ENCODE measurements at regions not wholly inside any gene's neighbourhood (a gene's known extent, or its start where the extent isn't known, plus 50 kb on each side); places are given as distances from the start of the nearest gene placed in this dataset.
A peak's percentile ranks its signal among the peaks of the same experiment; 100 is the strongest.
"Not testable (repeated sequence)": the region's sequence is repeated elsewhere in the genome, so short reads cannot be mapped to it uniquely, and the experiment has no call there.

DNA sequence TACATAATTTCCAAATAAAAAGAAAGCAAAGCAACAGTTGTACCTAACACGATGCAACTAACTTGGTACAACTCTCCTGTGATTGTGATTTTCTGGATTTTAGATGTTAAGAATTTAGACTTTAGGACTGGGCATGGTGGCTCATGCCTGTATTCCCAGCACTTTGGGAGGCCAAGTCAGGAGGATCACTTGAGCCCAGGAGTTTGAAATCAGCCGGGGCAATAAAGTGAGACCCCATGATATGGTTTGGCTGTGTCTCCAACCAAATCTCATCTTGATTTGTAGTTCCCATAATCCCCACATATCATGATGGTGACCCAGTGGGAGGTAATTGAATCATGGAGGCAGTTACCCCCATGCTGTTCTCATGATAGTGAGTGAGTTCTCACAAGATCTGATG lies 5285.6 kb upstream of the TPTE start:
- DNase-seq; H3K4me1 ChIP-seq; H3K27me3 ChIP-seq (replicated peaks in 1 of 7); intact Hi-C loops (cut with DNase I; ENCODE audit: low total_unique reads); H3K27ac ChIP-seq; H3K4me3 ChIP-seq; H3K36me3 ChIP-seq: not testable (repeated sequence)
- WGBS, 5 donors = 48 to 70% (median 54%) methylated on average over 2 of the region's 2 CpGs
- H3K9me3 ChIP-seq = peaks cover 4 to 77% (median 61%) of the 10 kb centered on the region in 8 donors

DNA sequence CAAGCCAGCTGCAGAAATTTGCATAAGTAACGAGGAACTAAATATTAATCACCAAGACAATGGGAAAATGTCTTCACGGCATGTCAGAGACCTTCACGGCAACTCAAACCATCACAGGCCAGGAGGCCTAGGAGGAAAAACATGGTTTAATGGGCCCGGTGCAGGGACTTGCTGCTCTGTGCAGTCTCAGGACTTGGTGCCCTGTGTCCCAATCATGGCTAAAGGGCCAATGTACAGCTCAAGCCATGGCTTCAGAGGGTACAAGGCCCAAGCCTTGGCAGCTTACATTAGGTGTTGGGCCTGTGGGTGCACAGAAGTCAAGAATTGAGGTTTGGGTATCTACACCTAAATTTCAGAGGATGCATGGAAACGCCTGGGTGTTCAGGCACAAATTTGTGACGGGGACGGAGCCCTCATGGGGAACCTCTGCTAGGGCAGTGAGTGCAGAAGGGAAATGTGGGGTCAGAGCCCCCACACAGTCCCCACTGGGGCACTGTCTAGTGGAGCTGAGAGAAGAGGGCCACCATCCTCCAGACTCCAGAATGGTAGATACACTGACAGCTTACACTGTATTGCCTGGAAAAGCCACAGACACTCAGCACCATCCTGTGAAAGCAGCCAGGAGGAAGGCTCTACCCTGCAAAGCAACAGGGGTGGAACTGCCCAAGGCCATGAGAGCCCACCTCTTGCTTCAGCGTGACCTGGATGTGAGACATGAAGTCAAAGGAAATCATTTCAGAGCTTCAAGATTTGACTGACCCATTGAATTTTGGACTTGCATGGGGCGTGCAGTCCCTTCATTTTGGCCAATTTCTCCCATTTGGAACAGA lies 5284.3 kb upstream of the TPTE start:
- peaks cover 4 to 73% (median 57%) of the 10 kb centered on the region in 8 donors for H3K9me3 ChIP-seq
- WGBS, 5 donors = 57 to 70% (median 65%) methylated on average over 9 of the region's 9 CpGs
- intact Hi-C loops (cut with DNase I; ENCODE audit: low total_unique reads) = not testable (repeated sequence)

DNA sequence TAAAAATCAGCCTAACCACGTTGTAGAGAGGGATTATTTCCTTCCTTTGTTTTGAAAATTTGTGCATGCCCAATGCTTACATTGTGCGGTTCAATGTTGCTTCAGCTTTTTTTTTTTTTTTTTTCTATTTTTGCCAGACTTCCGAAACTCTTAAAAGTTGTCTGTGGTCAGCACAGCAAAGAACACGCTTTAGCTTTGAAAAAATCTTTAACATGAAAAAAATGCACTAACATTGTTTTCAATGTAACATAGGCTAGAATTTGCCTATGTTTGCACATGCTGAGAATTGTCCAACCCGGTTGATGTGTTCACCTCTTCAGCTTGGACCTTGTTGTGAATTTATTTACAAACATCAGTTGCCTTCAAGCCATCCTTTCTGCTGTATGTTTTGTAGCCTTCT lies 5280.9 kb upstream of the TPTE start:
- H3K4me3 ChIP-seq; H3K36me3 ChIP-seq; H3K27ac ChIP-seq; H3K27me3 ChIP-seq (replicated peaks in 1 of 7); intact Hi-C loops (cut with DNase I; ENCODE audit: low total_unique reads); H3K4me1 ChIP-seq; DNase-seq: not testable (repeated sequence)
- peaks cover 0 to 77% (median 44%) of the 10 kb centered on the region in 8 donors for H3K9me3 ChIP-seq
- 40 to 59% (median 47%) methylated on average over 5 of the region's 5 CpGs for WGBS, 5 donors

More for the DNA sequence above, 5284.3 kb upstream of the TPTE start:
- not testable (repeated sequence) for H3K36me3 ChIP-seq; H3K4me1 ChIP-seq; H3K4me3 ChIP-seq; H3K27me3 ChIP-seq (replicated peaks in 1 of 7); H3K27ac ChIP-seq
- DNase-seq = peak; percentile 70

- DNase-seq; H3K4me3 ChIP-seq; H3K27me3 ChIP-seq (replicated peaks in 1 of 7); H3K36me3 ChIP-seq; H3K4me1 ChIP-seq; intact Hi-C loops (cut with DNase I; ENCODE audit: low total_unique reads); H3K27ac ChIP-seq: not testable (repeated sequence)
- 51 to 66% (median 55%) methylated on average over 5 of the region's 5 CpGs for WGBS, 5 donors
- H3K9me3 ChIP-seq = peaks cover 0 to 72% (median 43%) of the 10 kb centered on the region in 8 donors
Measured at GRCh38 chr21:5242732-5243131, 5278.7 kb upstream of the TPTE start.

GRCh38 chr21:5243257-5243656 lies 5278.1 kb upstream of the TPTE start:
- intact Hi-C loops (cut with DNase I; ENCODE audit: low total_unique reads); H3K4me3 ChIP-seq; H3K27ac ChIP-seq; H3K27me3 ChIP-seq (replicated peaks in 1 of 7); H3K36me3 ChIP-seq; DNase-seq; H3K4me1 ChIP-seq: not testable (repeated sequence)
- WGBS, 5 donors = 43 to 61% (median 51%) methylated on average over 2 of the region's 2 CpGs
- peaks cover 0 to 73% (median 45%) of the 10 kb centered on the region in 8 donors for H3K9me3 ChIP-seq

DNA sequence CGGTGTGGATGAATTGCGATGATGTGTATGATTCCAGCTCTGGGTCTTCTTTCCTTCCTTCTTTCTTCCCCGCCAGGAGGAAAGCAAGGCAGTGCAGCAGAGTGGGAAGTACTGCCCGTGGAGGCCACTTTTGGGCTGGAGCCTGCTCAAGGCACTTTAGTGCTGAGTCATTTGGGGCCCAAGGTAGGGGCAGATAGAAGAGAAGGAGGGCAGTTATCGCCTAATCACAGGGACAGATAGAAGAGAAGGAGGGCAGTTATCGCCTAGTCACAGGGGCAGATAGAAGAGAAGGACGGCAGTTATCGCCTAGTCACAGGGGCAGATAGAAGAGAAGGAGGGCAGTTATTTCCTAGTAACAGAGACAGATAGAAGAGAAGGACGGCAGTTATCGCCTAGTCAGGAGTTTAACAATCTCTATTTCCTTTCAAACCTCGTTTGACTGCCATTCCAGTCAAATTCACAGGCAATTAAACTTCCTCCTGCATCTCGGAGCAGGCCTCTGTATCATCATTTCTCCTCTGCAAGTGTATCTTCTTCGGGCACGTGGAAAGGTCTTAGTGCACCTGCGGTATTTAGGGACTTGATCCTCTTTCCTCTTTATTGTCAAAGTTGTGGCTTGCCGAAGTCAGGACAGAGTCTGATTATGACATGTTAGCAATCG lies 5277.5 kb upstream of the TPTE start:
- WGBS, 5 donors = 62 to 72% (median 67%) methylated on average over 15 to 17 of the region's 17 CpGs
- DNase-seq; intact Hi-C loops (cut with DNase I; ENCODE audit: low total_unique reads); H3K4me3 ChIP-seq; H3K4me1 ChIP-seq; H3K27ac ChIP-seq; H3K27me3 ChIP-seq (replicated peaks in 1 of 7); H3K36me3 ChIP-seq: not testable (repeated sequence)
- H3K9me3 ChIP-seq = peaks cover 0 to 74% (median 48%) of the 10 kb centered on the region in 8 donors

- H3K27ac ChIP-seq = not testable (repeated sequence)
- WGBS, 5 donors = 52 to 59% (median 53%) methylated on average over 3 of the region's 3 CpGs
Measured at GRCh38 chr21:5244376-5244718, 5277.0 kb upstream of the TPTE start.

GRCh38 chr21:5244954-5245353 lies 5276.4 kb upstream of the TPTE start:
- H3K27ac ChIP-seq; intact Hi-C loops (cut with DNase I; ENCODE audit: low total_unique reads); H3K27me3 ChIP-seq (replicated peaks in 1 of 7); H3K36me3 ChIP-seq; H3K4me3 ChIP-seq; H3K4me1 ChIP-seq; DNase-seq: not testable (repeated sequence)
- peaks cover 0 to 71% (median 50%) of the 10 kb centered on the region in 8 donors for H3K9me3 ChIP-seq
- 53 to 62% (median 54%) methylated on average over 6 to 7 of the region's 7 CpGs for WGBS, 5 donors

More at GRCh38 chr21:5244376-5244718, 5277.0 kb upstream of the TPTE start:
- DNase-seq; H3K4me1 ChIP-seq; H3K36me3 ChIP-seq; H3K27me3 ChIP-seq (replicated peaks in 1 of 7); H3K4me3 ChIP-seq; intact Hi-C loops (cut with DNase I; ENCODE audit: low total_unique reads): not testable (repeated sequence)
- peaks cover 0 to 74% (median 50%) of the 10 kb centered on the region in 8 donors for H3K9me3 ChIP-seq

GRCh38 chr21:5246416-5246815 lies 5275.0 kb upstream of the TPTE start:
- not testable (repeated sequence) for H3K4me3 ChIP-seq, DNase-seq
- 53 to 68% (median 64%) methylated on average over 6 of the region's 6 CpGs for WGBS, 5 donors

GRCh38 chr21:5247399-5247798 lies 5274.0 kb upstream of the TPTE start:
- H3K36me3 ChIP-seq; H3K27me3 ChIP-seq (replicated peaks in 1 of 7); H3K27ac ChIP-seq; H3K4me3 ChIP-seq; H3K4me1 ChIP-seq; intact Hi-C loops (cut with DNase I; ENCODE audit: low total_unique reads); DNase-seq: not testable (repeated sequence)
- 86 to 93% (median 91%) methylated on average over 5 of the region's 5 CpGs for WGBS, 5 donors
- peaks cover 0 to 82% (median 61%) of the 10 kb centered on the region in 8 donors for H3K9me3 ChIP-seq

More at GRCh38 chr21:5246416-5246815, 5275.0 kb upstream of the TPTE start:
- intact Hi-C loops (cut with DNase I; ENCODE audit: low total_unique reads); H3K4me1 ChIP-seq; H3K27ac ChIP-seq; H3K27me3 ChIP-seq (replicated peaks in 1 of 7); H3K36me3 ChIP-seq: not testable (repeated sequence)
- peaks cover 0 to 76% (median 58%) of the 10 kb centered on the region in 8 donors for H3K9me3 ChIP-seq

GRCh38 chr21:5250128-5250527 lies 5271.3 kb upstream of the TPTE start:
- H3K4me1 ChIP-seq; H3K36me3 ChIP-seq; intact Hi-C loops (cut with DNase I; ENCODE audit: low total_unique reads); H3K27ac ChIP-seq; DNase-seq; H3K4me3 ChIP-seq; H3K27me3 ChIP-seq (replicated peaks in 1 of 7): not testable (repeated sequence)
- peaks cover 0 to 63% (median 58%) of the 10 kb centered on the region in 8 donors for H3K9me3 ChIP-seq
- 59 to 86% (median 75%) methylated on average over 1 of the region's 1 CpG for WGBS, 5 donors

All from spleen (tissue), 11 donors.